ENCODE measurements at regions not wholly inside any gene's neighbourhood (a gene's known extent, or its start where the extent isn't known, plus 50 kb on each side); places are given as distances from the start of the nearest gene placed in this dataset.
A peak's percentile ranks its signal among the peaks of the same experiment; 100 is the strongest.

GRCh38 chr3:27865731-27866130 lies 143.6 kb upstream of the EOMES start:
- no peak for FAIRE-seq

DNA sequence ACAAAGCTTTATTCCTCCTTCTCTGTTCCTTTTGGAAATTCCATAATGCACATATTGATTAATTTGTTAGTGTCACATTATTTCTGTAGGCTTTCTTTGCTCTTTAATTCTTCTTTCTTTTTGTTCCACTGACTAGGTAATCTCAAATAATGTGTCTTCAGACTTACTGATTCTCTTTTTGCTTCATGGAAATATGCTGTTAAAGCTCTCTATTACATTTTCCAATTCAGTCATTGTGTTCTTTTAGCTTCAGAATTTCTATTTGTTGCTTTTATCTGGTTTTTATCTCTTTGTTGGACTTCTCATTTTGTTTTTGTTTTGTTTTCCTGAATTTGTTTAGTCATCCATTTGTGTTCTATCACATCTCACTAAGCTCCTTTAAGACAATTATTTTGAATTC lies 147.0 kb upstream of the EOMES start:
- no peak for FAIRE-seq

- no peak for FAIRE-seq
Measured at GRCh38 chr3:27877061-27878013, 155.2 kb upstream of the EOMES start.

DNA sequence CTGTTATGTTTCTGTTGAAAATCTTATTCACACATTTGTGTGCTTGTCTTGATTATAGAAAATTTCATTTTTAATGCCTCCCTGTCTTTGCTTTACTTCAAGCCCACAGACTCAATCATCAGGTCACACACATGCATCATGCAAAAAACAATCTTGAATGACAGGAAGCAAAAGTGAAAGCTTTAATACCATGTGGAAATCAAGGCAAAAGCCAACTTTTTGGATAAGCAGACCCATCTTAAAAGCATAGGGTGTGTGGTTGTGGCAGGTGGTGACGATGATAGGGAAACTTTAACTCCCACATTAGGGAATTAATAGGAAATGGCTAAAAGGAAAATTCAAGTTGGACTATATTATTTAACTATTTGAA lies 155.9 kb upstream of the EOMES start:
- no peak for FAIRE-seq

DNA sequence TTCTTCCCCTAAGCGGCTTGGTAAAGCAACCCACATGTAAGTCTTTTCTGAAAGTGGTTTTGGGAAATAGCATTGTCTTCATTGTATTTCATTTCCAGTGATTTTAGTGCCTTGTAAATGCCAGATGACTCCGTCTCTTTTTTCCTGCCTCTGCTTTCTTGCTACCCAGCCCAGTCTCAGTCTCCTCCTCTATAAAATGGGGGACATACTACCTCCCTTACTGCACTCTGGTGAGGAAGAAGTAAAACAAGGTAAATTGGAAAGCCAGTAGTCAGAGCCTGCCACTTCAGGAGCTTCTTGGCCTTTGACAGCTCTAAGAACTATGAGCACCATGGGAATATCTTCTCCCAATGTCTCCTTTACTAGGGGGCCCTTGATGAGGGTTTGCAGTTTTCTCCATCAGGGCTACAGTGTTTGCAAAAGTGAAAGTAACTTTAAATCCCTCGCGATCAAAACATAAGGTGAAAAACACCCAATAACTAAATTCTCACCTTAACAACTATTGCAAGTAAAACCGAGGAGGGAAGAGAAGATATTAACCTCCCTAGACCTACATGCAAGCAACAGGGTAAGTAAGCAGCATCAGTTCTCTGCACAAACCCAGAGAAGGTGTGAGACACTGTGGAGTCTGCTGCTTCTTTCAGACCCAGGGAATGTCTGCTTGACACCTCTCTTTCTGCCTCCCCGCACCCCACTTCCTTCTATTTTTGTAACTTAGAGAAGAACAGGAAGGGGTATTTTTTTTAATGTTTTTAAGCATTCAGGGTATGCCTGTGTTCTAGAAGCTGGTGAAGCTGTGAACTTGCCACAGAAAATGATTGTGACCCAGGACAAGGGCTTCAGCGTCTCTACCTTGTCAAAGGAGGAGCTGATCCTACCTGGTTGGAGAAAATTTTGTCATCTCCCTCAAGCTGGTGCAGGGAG lies 159.1 kb upstream of the EOMES start:
- no peak for FAIRE-seq

GRCh38 chr3:27883266-27883665 lies 161.1 kb upstream of the EOMES start:
- FAIRE-seq: no peak

GRCh38 chr3:27885641-27886040 lies 163.5 kb upstream of the EOMES start:
- no peak for FAIRE-seq

DNA sequence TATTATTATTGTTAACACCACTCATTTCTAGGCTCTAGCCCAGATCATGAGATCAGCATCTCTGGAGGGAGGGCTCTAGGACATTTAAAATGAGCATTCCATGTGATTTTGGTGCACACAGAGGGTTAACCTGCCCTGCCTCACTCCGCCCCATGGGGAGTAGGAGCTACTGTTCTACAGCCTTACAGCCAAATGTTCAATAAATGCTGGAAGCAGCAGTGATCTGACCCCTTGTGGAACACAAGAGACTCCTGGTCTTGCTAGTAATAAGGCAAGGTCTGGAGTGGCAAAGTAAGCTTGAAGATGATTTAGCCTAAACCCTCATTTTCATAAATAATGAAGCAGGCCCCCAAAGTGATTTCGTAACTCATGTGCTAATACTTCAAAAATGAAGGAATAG lies 166.4 kb upstream of the EOMES start:
- no peak for FAIRE-seq

- no peak for FAIRE-seq
Measured at GRCh38 chr3:27889745-27890144, 167.6 kb upstream of the EOMES start.

DNA sequence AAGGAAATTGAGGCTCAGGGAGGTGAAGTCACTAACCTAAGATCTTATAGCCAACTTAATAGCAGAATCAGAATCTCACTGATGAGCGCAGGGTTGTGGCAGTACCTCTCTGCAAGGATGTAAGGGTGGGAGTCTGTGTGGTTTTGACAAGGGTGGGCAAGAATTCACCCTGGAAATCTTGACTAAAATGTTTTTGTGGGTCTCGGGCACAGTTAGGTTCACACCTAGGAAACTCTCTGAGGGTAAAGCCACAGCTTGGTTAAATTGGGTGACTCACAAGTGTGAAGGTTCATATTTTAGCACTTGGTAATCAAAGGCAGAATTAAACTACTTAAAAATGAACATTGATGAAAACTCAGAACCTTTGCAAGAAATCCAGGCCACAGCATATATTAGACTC lies 178.2 kb upstream of the EOMES start:
- FAIRE-seq: no peak

GRCh38 chr3:27903446-27903845 lies 181.3 kb upstream of the EOMES start:
- no peak for FAIRE-seq

DNA sequence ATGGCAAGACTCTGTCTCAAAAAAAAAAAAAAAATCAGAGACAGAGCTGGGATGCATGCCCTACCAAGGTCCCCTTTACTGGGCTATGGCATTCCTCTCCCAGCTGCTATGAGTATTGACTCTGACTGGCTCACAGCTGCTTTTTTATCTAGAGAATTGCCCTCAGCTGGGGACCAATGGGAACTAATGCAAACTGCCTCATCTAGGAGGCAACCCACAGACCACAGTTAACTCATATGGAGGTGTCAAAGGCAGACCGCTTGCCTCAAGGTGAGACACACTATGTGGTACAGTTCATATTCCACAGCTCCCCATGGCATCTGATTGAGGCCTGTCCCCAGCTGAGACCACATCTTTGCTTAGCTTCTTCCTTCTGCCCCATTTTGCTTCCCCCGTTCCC lies 183.5 kb upstream of the EOMES start:
- no peak for FAIRE-seq

- peak; percentile 91 for FAIRE-seq
Measured at GRCh38 chr3:27907148-27907547, 185.0 kb upstream of the EOMES start.

DNA sequence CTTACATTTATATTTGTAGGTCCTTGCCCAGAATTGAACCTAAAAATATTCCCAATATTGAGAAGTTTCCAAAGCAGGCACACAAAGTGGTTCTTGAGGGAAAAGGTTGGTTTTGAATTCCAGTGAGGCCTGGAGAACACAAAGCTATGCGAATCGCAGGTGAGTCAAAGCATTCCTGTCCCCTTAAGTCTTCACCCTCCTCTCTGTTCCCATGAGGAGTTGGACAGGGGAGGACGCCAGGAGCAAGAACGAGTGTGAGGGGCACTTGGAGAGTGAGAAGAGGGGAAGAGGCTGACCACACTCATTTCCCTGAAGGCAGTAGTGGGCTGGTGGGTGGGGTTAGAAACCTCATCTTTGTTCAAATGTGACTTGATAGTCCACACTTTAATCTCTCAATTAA lies 185.8 kb upstream of the EOMES start:
- no peak for FAIRE-seq

DNA sequence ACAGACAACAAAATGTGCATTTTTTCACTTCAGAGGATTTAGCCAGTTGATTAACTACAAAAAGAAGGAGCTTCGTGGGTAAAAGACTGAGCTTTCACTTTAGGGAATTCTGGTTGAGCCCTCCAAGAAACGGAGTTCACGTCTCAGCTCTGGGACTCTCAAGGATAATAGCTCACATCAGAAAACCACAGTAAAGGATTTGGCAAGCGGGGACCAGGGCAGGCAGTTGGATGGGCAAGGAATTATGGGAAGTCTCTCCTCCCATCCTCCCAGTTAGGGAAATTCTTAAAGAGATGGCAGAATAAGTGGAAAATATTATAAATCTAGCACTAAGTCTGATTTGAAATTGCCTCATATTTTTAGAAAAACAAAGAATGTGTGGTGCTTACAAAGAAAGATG lies 188.3 kb upstream of the EOMES start:
- no peak for FAIRE-seq

DNA sequence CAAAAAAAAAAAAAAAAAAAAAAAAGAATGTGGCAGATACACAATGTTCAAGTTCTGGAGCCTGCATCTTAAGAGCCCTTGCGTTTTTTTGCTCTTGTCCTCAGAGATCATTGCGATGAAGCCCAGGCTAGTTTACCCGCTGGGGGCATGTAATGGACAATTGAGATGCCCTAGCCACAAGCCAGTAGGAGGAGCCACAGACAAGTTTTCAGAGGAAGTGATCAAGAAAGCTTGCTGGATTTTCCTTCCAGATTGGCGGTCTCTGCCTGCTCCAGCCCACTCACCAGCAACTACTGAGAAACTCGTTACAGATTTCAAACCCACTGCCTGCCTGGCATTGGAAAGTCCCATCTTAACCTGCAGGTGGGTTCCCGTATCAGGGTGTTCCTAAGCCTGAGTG lies 192.1 kb upstream of the EOMES start:
- FAIRE-seq: no peak

DNA sequence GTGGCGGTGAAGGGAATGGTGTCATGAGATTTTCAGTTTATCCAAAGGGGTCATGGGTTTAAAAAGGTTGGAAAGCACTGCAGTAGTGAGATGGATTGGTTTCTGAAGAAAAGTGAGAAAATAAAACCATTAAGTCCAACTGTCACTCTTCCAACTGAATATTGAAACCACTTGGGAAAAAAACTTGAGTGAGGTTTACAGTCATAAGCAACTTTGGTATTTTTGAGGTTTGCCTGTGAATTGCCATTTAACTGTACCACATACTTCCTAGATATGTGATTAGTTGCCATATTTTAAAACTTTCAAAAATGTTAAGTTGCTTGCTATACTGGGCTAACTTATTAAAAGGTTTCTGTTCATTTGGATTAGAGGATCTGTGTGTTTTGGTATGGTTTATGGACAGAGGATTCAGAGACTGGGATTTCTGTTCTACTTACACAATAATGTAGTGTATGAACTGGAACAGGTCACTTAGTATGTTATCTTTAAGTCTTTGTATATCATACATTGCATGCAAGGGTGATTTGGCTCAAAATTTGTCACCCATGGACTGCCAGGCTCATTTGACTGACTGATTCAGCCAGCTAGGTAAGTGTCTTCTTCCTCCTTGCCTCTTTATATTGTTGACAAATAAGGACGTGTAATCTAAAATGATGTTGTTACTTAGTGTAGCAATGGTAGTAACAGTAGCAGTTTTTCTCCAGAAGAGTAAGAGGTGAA lies 201.4 kb upstream of the EOMES start:
- no peak for FAIRE-seq

- no peak for FAIRE-seq
Measured at GRCh38 chr3:27927882-27928281, 205.8 kb upstream of the EOMES start.

- FAIRE-seq: no peak
Measured at GRCh38 chr3:27930052-27930602, 208.0 kb upstream of the EOMES start.

DNA sequence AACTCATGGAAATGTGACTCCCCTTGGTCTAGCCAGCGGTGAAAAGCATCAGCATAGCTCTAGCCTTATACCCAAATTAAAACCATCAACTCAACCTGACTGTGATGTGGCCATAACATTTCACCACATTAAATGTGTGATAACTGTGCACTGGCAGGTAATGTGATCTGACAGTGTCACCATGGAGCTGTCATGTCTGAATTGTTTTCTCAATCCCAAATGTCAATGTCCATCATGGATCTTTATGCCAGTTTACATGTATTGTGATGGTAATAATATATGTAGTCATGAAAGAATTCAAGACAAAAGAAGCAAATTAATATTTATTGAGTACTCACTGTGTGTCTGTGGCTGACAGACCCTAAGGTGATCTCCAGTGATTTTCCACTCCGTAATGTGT lies 213.4 kb upstream of the EOMES start:
- FAIRE-seq: no peak

GRCh38 chr3:27939521-27939920 lies 217.4 kb upstream of the EOMES start:
- FAIRE-seq: no peak

GRCh38 chr3:27939940-27940339 lies 217.8 kb upstream of the EOMES start:
- FAIRE-seq: no peak

DNA sequence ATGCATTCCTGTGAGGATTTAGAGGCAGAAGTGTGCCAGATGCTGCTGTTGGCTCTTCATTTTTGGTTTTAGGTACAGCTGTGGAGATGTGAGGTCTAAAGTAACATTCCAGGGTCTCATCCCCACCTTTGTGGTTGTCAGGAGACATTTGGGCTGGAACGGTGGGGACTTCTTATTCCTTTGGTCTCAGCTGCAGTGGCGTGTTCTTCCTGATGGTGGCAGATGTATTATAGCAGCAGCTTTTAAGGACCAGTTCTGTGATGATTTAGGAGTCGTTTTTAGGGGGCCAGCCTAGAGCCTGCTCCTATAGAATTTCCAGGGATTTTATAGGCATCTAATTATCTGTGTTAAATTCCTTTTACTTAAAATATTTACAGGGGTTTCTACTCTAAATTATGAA lies 221.0 kb upstream of the EOMES start:
- no peak for FAIRE-seq
